ENCODE measurements at regions not wholly inside any gene's neighbourhood (a gene's known extent, or its start where the extent isn't known, plus 50 kb on each side); places are given as distances from the start of the nearest gene placed in this dataset.
A peak's percentile ranks its signal among the peaks of the same experiment; 100 is the strongest.
"Not testable (repeated sequence)": the region's sequence is repeated elsewhere in the genome, so short reads cannot be mapped to it uniquely, and the experiment has no call there.

GRCh38 chr6:19395316-19395715 lies 441.9 kb upstream of the ID4 start:
- Mint-ChIP-seq H3K4me1 (ENCODE audit: low read depth) (peaks cover 13% of the 10 kb centered on the region), H3K4me3 (ENCODE audit: unreplicated experiment) (no peak overlapping the region), H3K9me3 (ENCODE audit: low read depth) (peaks cover 15% of the 10 kb centered on the region), H3K27me3 (ENCODE audit: low read depth) (no peaks in the 10 kb centered on the region), H3K36me3 (ENCODE audit: low read depth) (no peaks in the 10 kb centered on the region), H3K27ac (ENCODE audit: unreplicated experiment) (no peak overlapping the region)
- no peak for DNase-seq (ENCODE audit: low spot score)
- TF ChIP-seq CTCF (IDR thresholded peaks at IDR 0.05): no peak

- no peak overlapping the region for H3K27ac Mint-ChIP-seq (ENCODE audit: unreplicated experiment)
- H3K4me3 Mint-ChIP-seq (ENCODE audit: unreplicated experiment): no peak overlapping the region
- no peak for TF ChIP-seq CTCF (IDR thresholded peaks at IDR 0.05)
- H3K4me1 Mint-ChIP-seq (ENCODE audit: low read depth): peaks cover 8% of the 10 kb centered on the region
- no peaks in the 10 kb centered on the region for H3K36me3 Mint-ChIP-seq (ENCODE audit: low read depth)
- H3K27me3 Mint-ChIP-seq (ENCODE audit: low read depth): no peaks in the 10 kb centered on the region
- DNase-seq (ENCODE audit: low spot score): no peak
- H3K9me3 Mint-ChIP-seq (ENCODE audit: low read depth): peaks cover 27% of the 10 kb centered on the region
Measured at GRCh38 chr6:19399406-19399805, 437.8 kb upstream of the ID4 start.

- Mint-ChIP-seq H3K36me3 (ENCODE audit: low read depth) (peaks cover 22% of the 10 kb centered on the region), H3K9me3 (ENCODE audit: low read depth) (peaks cover 47% of the 10 kb centered on the region), H3K4me1 (ENCODE audit: low read depth) (peaks cover 24% of the 10 kb centered on the region)
- H3K4me3 Mint-ChIP-seq (ENCODE audit: unreplicated experiment); H3K27me3 Mint-ChIP-seq (ENCODE audit: low read depth); H3K27ac Mint-ChIP-seq (ENCODE audit: unreplicated experiment); DNase-seq (ENCODE audit: low spot score): not testable (repeated sequence)
Measured at GRCh38 chr6:19404884-19405283, 432.3 kb upstream of the ID4 start.

- Mint-ChIP-seq H3K9me3 (ENCODE audit: low read depth) (peaks cover 39% of the 10 kb centered on the region), H3K36me3 (ENCODE audit: low read depth) (peaks cover 22% of the 10 kb centered on the region), H3K4me1 (ENCODE audit: low read depth) (peaks cover 33% of the 10 kb centered on the region), H3K4me3 (ENCODE audit: unreplicated experiment) (peak overlapping the region; percentile 9), H3K27me3 (ENCODE audit: low read depth) (no peaks in the 10 kb centered on the region), H3K27ac (ENCODE audit: unreplicated experiment) (peak overlapping the region; percentile 80)
- TF ChIP-seq CTCF (IDR thresholded peaks at IDR 0.05): no peak
- DNase-seq (ENCODE audit: low spot score): no peak
Measured at GRCh38 chr6:19408331-19408730, 428.8 kb upstream of the ID4 start.

- H3K9me3 Mint-ChIP-seq (ENCODE audit: low read depth): peaks cover 27% of the 10 kb centered on the region
- peaks cover 35% of the 10 kb centered on the region for H3K4me1 Mint-ChIP-seq (ENCODE audit: low read depth)
- peak; percentile 27 for TF ChIP-seq CTCF (IDR thresholded peaks at IDR 0.05)
- H3K27ac Mint-ChIP-seq (ENCODE audit: unreplicated experiment): peak overlapping the region; percentile 67
- H3K4me3 Mint-ChIP-seq (ENCODE audit: unreplicated experiment): no peak overlapping the region
- DNase-seq (ENCODE audit: low spot score): no peak
- H3K27me3 Mint-ChIP-seq (ENCODE audit: low read depth): no peaks in the 10 kb centered on the region
- peaks cover 14% of the 10 kb centered on the region for H3K36me3 Mint-ChIP-seq (ENCODE audit: low read depth)
Measured at GRCh38 chr6:19410481-19410880, 426.7 kb upstream of the ID4 start.

GRCh38 chr6:19413323-19413722 lies 423.8 kb upstream of the ID4 start:
- H3K4me3 Mint-ChIP-seq (ENCODE audit: unreplicated experiment): no peak overlapping the region
- H3K36me3 Mint-ChIP-seq (ENCODE audit: low read depth): no peaks in the 10 kb centered on the region
- H3K9me3 Mint-ChIP-seq (ENCODE audit: low read depth): peaks cover 14% of the 10 kb centered on the region
- DNase-seq (ENCODE audit: low spot score): no peak
- H3K27me3 Mint-ChIP-seq (ENCODE audit: low read depth): no peaks in the 10 kb centered on the region
- H3K27ac Mint-ChIP-seq (ENCODE audit: unreplicated experiment): no peak overlapping the region
- H3K4me1 Mint-ChIP-seq (ENCODE audit: low read depth): peaks cover 26% of the 10 kb centered on the region
- TF ChIP-seq CTCF (IDR thresholded peaks at IDR 0.05): no peak
